Neural cell (in vitro differentiated cells): ENCODE measurements at regions not wholly inside any gene's neighbourhood (a gene's known extent, or its start where the extent isn't known, plus 50 kb on each side); places are given as distances from the start of the nearest gene placed in this dataset.

ENCODE experiments used
- H2AFZ ChIP-seq: fragments of 200-600, 300-800 bp; sonication (generic), shearing (Covaris generic); 2 replicates; pipeline ENCODE4 v1.6.0; 2014; ENCODE audit warnings: low read depth, mild to moderate bottlenecking, antibody characterized with exemption, low read length, moderate library complexity
- H3F3A ChIP-seq: fragments of 200-600 bp; shearing (Covaris generic); 2 replicates; pipeline ENCODE4 v1.6.1; 2016; ENCODE audit warnings: mild to moderate bottlenecking, moderate library complexity, mixed read lengths, antibody characterized with exemption, low read length; ENCODE audit not compliant: insufficient read depth, poor library complexity, severe bottlenecking
- H3K27ac ChIP-seq: fragments of 200-600, 300-800 bp; sonication (generic), shearing (Covaris generic); 2 replicates; pipeline ENCODE4 v1.5.1; 2014; ENCODE audit warnings: mild to moderate bottlenecking, low read length, moderate library complexity
- H3K27me3 ChIP-seq: fragments of 300-800, 200-600 bp; sonication (generic), shearing (Covaris generic); 2 replicates; pipeline ENCODE4 v1.6.0; 2014; ENCODE audit warnings: mild to moderate bottlenecking, low read depth, low read length, moderate library complexity; ENCODE audit not compliant: insufficient read depth
- H3K36me3 ChIP-seq: fragments of 300-800, 200-600 bp; sonication (generic), shearing (Covaris generic); 2 replicates; pipeline ENCODE4 v1.5.1; 2014; ENCODE audit warnings: mild to moderate bottlenecking, antibody characterized with exemption, low read length, moderate library complexity; ENCODE audit not compliant: insufficient read depth
- H3K4me2 ChIP-seq: fragments of 300-800, 200-600 bp; sonication (generic), shearing (Covaris generic); 2 replicates; pipeline ENCODE4 v1.6.0; 2014; ENCODE audit warnings: mild to moderate bottlenecking, low read length
- H3K4me3 ChIP-seq: fragments of 300-800, 200-600 bp; sonication (generic), shearing (Covaris generic); 2 replicates; pipeline ENCODE4 v1.5.1; 2014; ENCODE audit warnings: mild to moderate bottlenecking, low read length, moderate library complexity
- H3K79me2 ChIP-seq: fragments of 200-600 bp; shearing (Covaris generic); replicated peaks from 2 replicates; pipeline ENCODE4 v1.6.0; 2014; ENCODE audit warnings: mild to moderate bottlenecking, low read length, moderate library complexity; ENCODE audit not compliant: insufficient read depth
- H3K9ac ChIP-seq: fragments of 300-800, 200-600 bp; sonication (generic), shearing (Covaris generic); 2 replicates; pipeline ENCODE4 v1.6.1; 2016; ENCODE audit warnings: mild to moderate bottlenecking, low read length, mixed read lengths
- H3K9me2 ChIP-seq: fragments of 200-600 bp; shearing (Covaris generic); 2 replicates; pipeline ENCODE4 v1.6.1; 2016; ENCODE audit warnings: mild to moderate bottlenecking, low read length, mixed read lengths; ENCODE audit not compliant: insufficient read depth
- H3K9me3 ChIP-seq: fragments of 200-600, 300-800 bp; sonication (generic), shearing (Covaris generic); 2 replicates; pipeline ENCODE4 v1.6.1; 2016; ENCODE audit warnings: mild to moderate bottlenecking, mixed run types, low read length, moderate library complexity, mixed read lengths
- H4K20me1 ChIP-seq: fragments of 200-600 bp; shearing (Covaris generic); 2 replicates; pipeline ENCODE4 v1.6.1; 2016; ENCODE audit warnings: mild to moderate bottlenecking, mixed run types; ENCODE audit not compliant: insufficient read depth
- EP300 ChIP-seq: fragments of 450-650 bp; conservative IDR thresholded peaks from 2 replicates; pipeline ENCODE4 v1.6.1; 2014; ENCODE audit warnings: antibody characterized with exemption, mild to moderate bottlenecking, moderate library complexity; ENCODE audit not compliant: poor library complexity, severe bottlenecking
- EZH2 ChIP-seq: fragments of 200-600, 300-800 bp; shearing (Covaris generic), sonication (generic); IDR thresholded peaks from 2 replicates; pipeline ENCODE4 v1.6.1; 2014; ENCODE audit warnings: antibody characterized with exemption, low read length, borderline replicate concordance, mild to moderate bottlenecking; ENCODE audit not compliant: insufficient read depth, poor library complexity, severe bottlenecking
- MXI1 ChIP-seq: fragments of 450-650 bp; conservative IDR thresholded peaks from 2 replicates; pipeline ENCODE4 v1.6.1; 2014; ENCODE audit warnings: antibody characterized with exemption, mild to moderate bottlenecking; ENCODE audit not compliant: poor library complexity, severe bottlenecking
- POLR2AphosphoS5 ChIP-seq: IDR thresholded peaks from 2 replicates; pipeline ENCODE4 v1.6.1; 2012
- RAD21 ChIP-seq: fragments of 450-650 bp; conservative IDR thresholded peaks from 2 replicates; pipeline ENCODE4 v1.6.1; 2014; ENCODE audit warnings: antibody characterized with exemption, mild to moderate bottlenecking, moderate library complexity
- SMC3 ChIP-seq: fragments of 450-650 bp; conservative IDR thresholded peaks from 2 replicates; pipeline ENCODE4 v1.6.1; 2014; ENCODE audit warnings: antibody characterized with exemption, mild to moderate bottlenecking, moderate library complexity; ENCODE audit not compliant: poor library complexity
- TAF1 ChIP-seq: IDR thresholded peaks from 2 replicates; pipeline ENCODE4 v1.6.1; 2012; ENCODE audit warnings: low read depth
- TF ChIP-seq, protein P1 (sequence below): IDR thresholded peaks from 2 replicates; pipeline ENCODE4 v1.6.1; 2012; ENCODE audit warnings: borderline replicate concordance
- TF ChIP-seq, protein P2 (sequence below): fragments of 450-650 bp; IDR thresholded peaks from 2 replicates; pipeline ENCODE4 v1.5.1; 2014; ENCODE audit warnings: antibody characterized with exemption, mild to moderate bottlenecking, moderate library complexity; ENCODE audit not compliant: poor library complexity, severe bottlenecking

DNA sequence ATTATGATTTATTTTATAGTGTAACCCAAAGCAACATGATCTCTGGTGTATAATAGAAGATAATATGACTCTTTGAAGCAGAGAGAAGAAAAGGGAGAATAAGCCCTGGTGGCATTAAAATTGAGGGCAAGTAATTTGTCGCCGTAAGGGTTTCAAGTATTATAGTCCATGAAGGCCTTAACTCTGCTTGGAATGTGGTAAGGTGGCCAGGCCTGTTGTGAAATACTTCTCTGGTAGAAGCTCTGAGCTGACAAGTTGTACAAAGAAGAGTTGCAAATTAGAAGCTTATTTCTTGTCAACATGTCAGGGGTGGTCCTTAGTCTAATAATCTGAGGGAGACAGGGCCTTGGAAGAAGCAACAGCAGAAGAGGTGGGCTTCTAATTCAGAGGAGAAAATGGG is 151.7 kb upstream of the HHIP start:
- Histone ChIP-seq H3K27me3 (no peaks in the 10 kb centered on the region), H3K27ac (no peak overlapping the region), H3K36me3 (no peaks in the 10 kb centered on the region), H3F3A (no peaks in the 10 kb centered on the region), H3K9ac (no peak overlapping the region), H3K9me3 (no peaks in the 10 kb centered on the region), H4K20me1 (no peaks in the 10 kb centered on the region), H2AFZ (no peak overlapping the region), H3K79me2 (no peaks in the 10 kb centered on the region), H3K4me3 (no peak overlapping the region), H3K9me2 (no peaks in the 10 kb centered on the region), H3K4me2 (no peak overlapping the region)
- TF ChIP-seq POLR2AphosphoS5 = no peak
- TF ChIP-seq, protein P1, sequence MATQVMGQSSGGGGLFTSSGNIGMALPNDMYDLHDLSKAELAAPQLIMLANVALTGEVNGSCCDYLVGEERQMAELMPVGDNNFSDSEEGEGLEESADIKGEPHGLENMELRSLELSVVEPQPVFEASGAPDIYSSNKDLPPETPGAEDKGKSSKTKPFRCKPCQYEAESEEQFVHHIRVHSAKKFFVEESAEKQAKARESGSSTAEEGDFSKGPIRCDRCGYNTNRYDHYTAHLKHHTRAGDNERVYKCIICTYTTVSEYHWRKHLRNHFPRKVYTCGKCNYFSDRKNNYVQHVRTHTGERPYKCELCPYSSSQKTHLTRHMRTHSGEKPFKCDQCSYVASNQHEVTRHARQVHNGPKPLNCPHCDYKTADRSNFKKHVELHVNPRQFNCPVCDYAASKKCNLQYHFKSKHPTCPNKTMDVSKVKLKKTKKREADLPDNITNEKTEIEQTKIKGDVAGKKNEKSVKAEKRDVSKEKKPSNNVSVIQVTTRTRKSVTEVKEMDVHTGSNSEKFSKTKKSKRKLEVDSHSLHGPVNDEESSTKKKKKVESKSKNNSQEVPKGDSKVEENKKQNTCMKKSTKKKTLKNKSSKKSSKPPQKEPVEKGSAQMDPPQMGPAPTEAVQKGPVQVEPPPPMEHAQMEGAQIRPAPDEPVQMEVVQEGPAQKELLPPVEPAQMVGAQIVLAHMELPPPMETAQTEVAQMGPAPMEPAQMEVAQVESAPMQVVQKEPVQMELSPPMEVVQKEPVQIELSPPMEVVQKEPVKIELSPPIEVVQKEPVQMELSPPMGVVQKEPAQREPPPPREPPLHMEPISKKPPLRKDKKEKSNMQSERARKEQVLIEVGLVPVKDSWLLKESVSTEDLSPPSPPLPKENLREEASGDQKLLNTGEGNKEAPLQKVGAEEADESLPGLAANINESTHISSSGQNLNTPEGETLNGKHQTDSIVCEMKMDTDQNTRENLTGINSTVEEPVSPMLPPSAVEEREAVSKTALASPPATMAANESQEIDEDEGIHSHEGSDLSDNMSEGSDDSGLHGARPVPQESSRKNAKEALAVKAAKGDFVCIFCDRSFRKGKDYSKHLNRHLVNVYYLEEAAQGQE = no peak
- no peak for TF ChIP-seq SMC3
- TF ChIP-seq, protein P2, sequence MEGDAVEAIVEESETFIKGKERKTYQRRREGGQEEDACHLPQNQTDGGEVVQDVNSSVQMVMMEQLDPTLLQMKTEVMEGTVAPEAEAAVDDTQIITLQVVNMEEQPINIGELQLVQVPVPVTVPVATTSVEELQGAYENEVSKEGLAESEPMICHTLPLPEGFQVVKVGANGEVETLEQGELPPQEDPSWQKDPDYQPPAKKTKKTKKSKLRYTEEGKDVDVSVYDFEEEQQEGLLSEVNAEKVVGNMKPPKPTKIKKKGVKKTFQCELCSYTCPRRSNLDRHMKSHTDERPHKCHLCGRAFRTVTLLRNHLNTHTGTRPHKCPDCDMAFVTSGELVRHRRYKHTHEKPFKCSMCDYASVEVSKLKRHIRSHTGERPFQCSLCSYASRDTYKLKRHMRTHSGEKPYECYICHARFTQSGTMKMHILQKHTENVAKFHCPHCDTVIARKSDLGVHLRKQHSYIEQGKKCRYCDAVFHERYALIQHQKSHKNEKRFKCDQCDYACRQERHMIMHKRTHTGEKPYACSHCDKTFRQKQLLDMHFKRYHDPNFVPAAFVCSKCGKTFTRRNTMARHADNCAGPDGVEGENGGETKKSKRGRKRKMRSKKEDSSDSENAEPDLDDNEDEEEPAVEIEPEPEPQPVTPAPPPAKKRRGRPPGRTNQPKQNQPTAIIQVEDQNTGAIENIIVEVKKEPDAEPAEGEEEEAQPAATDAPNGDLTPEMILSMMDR = no peak
- no peak for TF ChIP-seq TAF1
- TF ChIP-seq RAD21 = no peak
- no peak for TF ChIP-seq EP300
- TF ChIP-seq EZH2 = no peak
- no peak for TF ChIP-seq MXI1

DNA sequence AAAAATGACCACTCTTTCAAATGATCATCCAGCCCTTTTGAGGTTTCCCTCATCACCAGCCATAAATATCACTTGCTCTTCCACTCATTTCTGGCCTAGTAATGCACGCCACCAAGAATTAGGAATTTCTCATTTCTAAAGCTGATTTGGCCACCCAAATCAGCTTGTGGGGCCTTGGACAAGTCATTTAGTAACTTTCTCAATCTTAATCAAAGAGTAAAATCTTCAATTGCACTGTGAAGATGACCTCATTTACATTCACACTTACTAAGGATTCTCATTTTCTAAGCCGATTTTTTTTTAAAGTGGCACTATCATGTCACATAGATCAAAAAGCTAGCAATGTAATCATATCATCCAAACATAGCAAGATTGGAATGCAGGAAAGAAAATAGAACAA is 150.0 kb upstream of the HHIP start:
- Histone ChIP-seq H3K9ac (no peak overlapping the region), H2AFZ (no peak overlapping the region), H3K4me3 (no peak overlapping the region), H3K4me2 (no peak overlapping the region), H3K9me2 (no peaks in the 10 kb centered on the region), H3K27ac (no peak overlapping the region), H4K20me1 (no peaks in the 10 kb centered on the region), H3F3A (no peaks in the 10 kb centered on the region), H3K79me2 (no peaks in the 10 kb centered on the region), H3K36me3 (no peaks in the 10 kb centered on the region), H3K27me3 (no peaks in the 10 kb centered on the region), H3K9me3 (no peaks in the 10 kb centered on the region)
- TF ChIP-seq EP300 (no peak), POLR2AphosphoS5 (no peak)
- TF ChIP-seq, protein P1 = no peak
